AG04449 (cell line): ENCODE measurements at regions not wholly inside any gene's neighbourhood (a gene's known extent, or its start where the extent isn't known, plus 50 kb on each side); places are given as distances from the start of the nearest gene placed in this dataset.

Source experiments
- CTCF ChIA-PET: fragments of 350-600 bp; formaldehyde crosslinking; extraction: SDS; loops from one replicate; lab custom pipeline; 2021; ENCODE audit warnings: antibody characterized with exemption; lab: Yijun Ruan, JAX
- POLR2A ChIA-PET: fragments of 400-600, 350-600 bp; formaldehyde crosslinking; extraction: SDS; loops from one replicate; lab custom pipeline; 2020; ENCODE audit warnings: antibody characterized with exemption, inconsistent platforms; lab: Yijun Ruan, JAX
- DNase-seq: peaks from one replicate; pipeline ENCODE4 v3.0.0-alpha.2; 2010; ENCODE audit warnings: low read depth, low spot score
- H3K4me3 ChIP-seq: 2 replicates; pipeline ENCODE4 v1.5.1; 2011; ENCODE audit warnings: low read depth, mild to moderate bottlenecking, control low read depth, low read length
- CTCF ChIP-seq: IDR thresholded peaks from one replicate; pipeline ENCODE4 v1.5.1; 2011; ENCODE audit warnings: mild to moderate bottlenecking, moderate library complexity, low read length, control low read depth, inconsistent platforms; ENCODE audit not compliant: insufficient read depth; ENCODE audit errors: missing control alignments

GRCh38 chr1:81323862-81324261 lies 476.9 kb upstream of the ADGRL2 start:
- no peak for TF ChIP-seq CTCF

GRCh38 chr1:81317191-81317590 lies 483.5 kb upstream of the ADGRL2 start:
- H3K4me3 ChIP-seq, result no peak overlapping the region
- no peak for DNase-seq
- ChIA-PET POLR2A (interaction anchor here (0.6 kb wide), 1 partner anchor 1942 kb away, joined by 3 read pairs; no protein-coding TSS in a partner anchor), CTCF (no interaction called here)
- TF ChIP-seq CTCF, result no peak

More at GRCh38 chr1:81323862-81324261, 476.9 kb upstream of the ADGRL2 start:
- no peak overlapping the region for H3K4me3 ChIP-seq
- no peak for DNase-seq
- POLR2A ChIA-PET, result no interaction called here
- CTCF ChIA-PET, result no interaction called here

- no peak for TF ChIP-seq CTCF
- POLR2A ChIA-PET, result no interaction called here
- no peak for DNase-seq
- CTCF ChIA-PET, result no interaction called here
- no peak overlapping the region for H3K4me3 ChIP-seq
These were observed 486.1 kb upstream of the ADGRL2 start for GRCh38 chr1:81314513-81315233.

- H3K4me3 ChIP-seq, result no peak overlapping the region
- no peak for TF ChIP-seq CTCF
These were observed 487.4 kb upstream of the ADGRL2 start for GRCh38 chr1:81313289-81313688.

GRCh38 chr1:81312272-81312754 lies 488.4 kb upstream of the ADGRL2 start:
- CTCF ChIA-PET, result no interaction called here

More at GRCh38 chr1:81313289-81313688, 487.4 kb upstream of the ADGRL2 start:
- ChIA-PET CTCF (no interaction called here), POLR2A (no interaction called here)
- DNase-seq, result no peak

GRCh38 chr1:81310250-81310649 lies 490.5 kb upstream of the ADGRL2 start:
- ChIA-PET CTCF (no interaction called here), POLR2A (no interaction called here)
- no peak for TF ChIP-seq CTCF
- no peak overlapping the region for H3K4me3 ChIP-seq
- no peak for DNase-seq

More at GRCh38 chr1:81312272-81312754, 488.4 kb upstream of the ADGRL2 start:
- no peak overlapping the region for H3K4me3 ChIP-seq
- TF ChIP-seq CTCF, result no peak
- DNase-seq, result no peak
- POLR2A ChIA-PET, result no interaction called here
